DND-41 (cell line): ENCODE measurements at regions not wholly inside any gene's neighbourhood (a gene's known extent, or its start where the extent isn't known, plus 50 kb on each side); places are given as distances from the start of the nearest gene placed in this dataset.

Experiments used
- ATAC-seq: fragments of 200-7000 bp; cut with Tn5 transposase; 3 replicates; pipeline ENCODE4 v1.9.1; 2021; ENCODE audit warnings: low read depth; ENCODE audit not compliant: insufficient read depth
- DNase-seq: peaks from one replicate; pipeline ENCODE4 v3.0.0-alpha.2; 2020
- H2AFZ ChIP-seq: 2 replicates; pipeline ENCODE4 v1.6.0; 2012; ENCODE audit warnings: low read depth, low read length
- H3K27ac ChIP-seq: 2 replicates; pipeline ENCODE4 v1.5.1; 2012; ENCODE audit warnings: low read length, inconsistent platforms
- H3K27me3 ChIP-seq: fragments of 200-600 bp; sonication (generic); 2 replicates; pipeline ENCODE4 v1.6.0; 2012; ENCODE audit warnings: low read length, mild to moderate bottlenecking, inconsistent platforms; ENCODE audit not compliant: insufficient read depth, poor library complexity
- H3K36me3 ChIP-seq: 2 replicates; pipeline ENCODE4 v1.5.1; 2012; ENCODE audit warnings: low read length, inconsistent platforms; ENCODE audit not compliant: insufficient read depth
- H3K4me1 ChIP-seq: 2 replicates; pipeline ENCODE4 v1.5.1; 2012; ENCODE audit warnings: mild to moderate bottlenecking, low read length; ENCODE audit not compliant: insufficient read depth
- H3K4me2 ChIP-seq: 2 replicates; pipeline ENCODE4 v1.6.0; 2012; ENCODE audit warnings: mild to moderate bottlenecking, moderate library complexity, low read length, inconsistent platforms; ENCODE audit not compliant: insufficient read depth
- H3K4me3 ChIP-seq, 2 experiments: fragments of 200-600 bp in 1 of 2; shearing (Covaris generic) in 1 of 2; 2 replicates each; pipeline ENCODE4 v1.5.1; 2012 to 2016; ENCODE audit warnings: inconsistent platforms in 2 of 2, low read length in 2 of 2, mild to moderate bottlenecking in 2 of 2, low read depth in 1 of 2, moderate library complexity in 1 of 2
- H3K79me2 ChIP-seq: 2 replicates; pipeline ENCODE4 v1.6.0; 2012; ENCODE audit warnings: low read length, inconsistent platforms; ENCODE audit not compliant: insufficient read depth
- H3K9ac ChIP-seq: 2 replicates; pipeline ENCODE4 v1.6.0; 2012; ENCODE audit warnings: low read depth, mild to moderate bottlenecking, inconsistent platforms, low read length, moderate library complexity
- H3K9me3 ChIP-seq: 2 replicates; pipeline ENCODE4 v1.5.1; 2012; ENCODE audit warnings: low read length, moderate library complexity, mild to moderate bottlenecking, inconsistent platforms; ENCODE audit not compliant: insufficient read depth, severe bottlenecking
- H4K20me1 ChIP-seq: 2 replicates; pipeline ENCODE4 v1.6.0; 2012; ENCODE audit warnings: low read length; ENCODE audit not compliant: insufficient read depth
- CTCF ChIP-seq: IDR thresholded peaks from 2 replicates; pipeline ENCODE4 v1.5.1; 2012; ENCODE audit warnings: borderline replicate concordance, low read length, moderate library complexity, mild to moderate bottlenecking; ENCODE audit not compliant: poor library complexity, severe bottlenecking; ENCODE audit errors: extremely low read depth
- EZH2 ChIP-seq: IDR thresholded peaks from 3 replicates; pipeline ENCODE4 v1.6.1; 2012; ENCODE audit warnings: borderline replicate concordance, low read depth, mild to moderate bottlenecking, moderate library complexity, low read length, inconsistent platforms; ENCODE audit not compliant: severe bottlenecking

- no peak overlapping the region for H3K4me2 ChIP-seq
- H3K79me2 ChIP-seq: no peaks in the 10 kb centered on the region
- H2AFZ ChIP-seq: no peak overlapping the region
- H3K4me3 ChIP-seq: no peak overlapping the region
- no peaks in the 10 kb centered on the region for H4K20me1 ChIP-seq
- no peak for DNase-seq
- TF ChIP-seq EZH2 (no peak), CTCF (no peak)
- H3K27me3 ChIP-seq: no peaks in the 10 kb centered on the region
- H3K9ac ChIP-seq: no peak overlapping the region
- H3K9me3 ChIP-seq: no peaks in the 10 kb centered on the region
- H3K4me1 ChIP-seq: no peaks in the 10 kb centered on the region
- H3K27ac ChIP-seq: no peak overlapping the region
- ATAC-seq: no peak
- H3K36me3 ChIP-seq: no peaks in the 10 kb centered on the region
Measured at GRCh38 chr2:129868151-129868550, 111.3 kb upstream of the RAB6C start.

- ATAC-seq (no peak), DNase-seq (no peak)
- no peaks in the 10 kb centered on the region for H3K79me2 ChIP-seq
- no peaks in the 10 kb centered on the region for H3K36me3 ChIP-seq
- no peak overlapping the region for H3K4me3 ChIP-seq
- H3K27ac ChIP-seq: no peak overlapping the region
- H4K20me1 ChIP-seq: no peaks in the 10 kb centered on the region
- no peak overlapping the region for H3K9ac ChIP-seq
- TF ChIP-seq CTCF (no peak), EZH2 (no peak)
- H3K4me1 ChIP-seq: no peaks in the 10 kb centered on the region
- H3K4me2 ChIP-seq: no peak overlapping the region
- H2AFZ ChIP-seq: no peak overlapping the region
- no peaks in the 10 kb centered on the region for H3K27me3 ChIP-seq
- H3K9me3 ChIP-seq: no peaks in the 10 kb centered on the region
Measured at GRCh38 chr2:129870685-129871241, 108.7 kb upstream of the RAB6C start.

- no peaks in the 10 kb centered on the region for H3K9me3 ChIP-seq
- no peak overlapping the region for H3K27ac ChIP-seq
- H2AFZ ChIP-seq: no peak overlapping the region
- H3K36me3 ChIP-seq: no peaks in the 10 kb centered on the region
- TF ChIP-seq EZH2 (no peak), CTCF (no peak)
- no peak overlapping the region for H3K4me2 ChIP-seq
- H3K4me3 ChIP-seq: no peak overlapping the region
- H3K27me3 ChIP-seq: no peaks in the 10 kb centered on the region
- H4K20me1 ChIP-seq: no peaks in the 10 kb centered on the region
- peaks cover 9% of the 10 kb centered on the region for H3K4me1 ChIP-seq
- DNase-seq: no peak
- no peak overlapping the region for H3K9ac ChIP-seq
- ATAC-seq: no peak
- H3K79me2 ChIP-seq: no peaks in the 10 kb centered on the region
Measured at GRCh38 chr2:129872446-129872845, 107.0 kb upstream of the RAB6C start.
